Esophagus squamous epithelium (tissue), 5 donors: ENCODE measurements at regions not wholly inside any gene's neighbourhood (a gene's known extent, or its start where the extent isn't known, plus 50 kb on each side); places are given as distances from the start of the nearest gene placed in this dataset.

Experiments
- DNase-seq: peaks from one replicate; lab custom pipeline; 2025; lab: John Stamatoyannopoulos, UW
- H3K27ac ChIP-seq, 4 donors: fragments of 200-600 bp; sonication (generic); one replicate each; pipeline ENCODE4 v1.5.1; 2016 to 2019; ENCODE audit warnings: mild to moderate bottlenecking in 1 of 4
- H3K27me3 ChIP-seq, 4 donors: fragments of 200-600 bp; sonication (generic); 1 replicate in 3 of 4; 2 replicates in 1 of 4; pipeline versions ENCODE4 v1.5.1 to v1.6.0; 2017 to 2021; ENCODE audit warnings: antibody characterized with exemption in 1 of 4
- H3K36me3 ChIP-seq, 3 donors: fragments of 200-600 bp; sonication (generic); one replicate each; pipeline ENCODE4 v1.5.1; 2016 to 2019
- H3K4me1 ChIP-seq, 3 donors: fragments of 200-600 bp; sonication (generic); one replicate each; pipeline ENCODE4 v1.5.1; 2017 to 2019
- H3K4me3 ChIP-seq, 4 donors: fragments of 200-600 bp; sonication (generic); 1 replicate in 3 of 4; 2 replicates in 1 of 4; pipeline ENCODE4 v1.5.1; 2016 to 2019; ENCODE audit warnings: mild to moderate bottlenecking in 2 of 4, moderate library complexity in 1 of 4
- H3K9me3 ChIP-seq, 3 donors: fragments of 200-600 bp; sonication (generic); one replicate each; pipeline ENCODE4 v1.5.1; 2016 to 2019
- CTCF ChIP-seq, 6 experiments: fragments of 450-650 bp in 4 of 6; fragments of 200-600 bp in 2 of 6; sonication (generic) in 2 of 6; IDR thresholded peaks; one replicate each; pipeline ENCODE4 v1.5.1; 2016 to 2019; ENCODE audit warnings: antibody characterized with exemption in 6 of 6, mild to moderate bottlenecking in 4 of 6, moderate library complexity in 4 of 6
- POLR2A ChIP-seq, 4 donors: fragments of 450-650 bp; IDR thresholded peaks; one replicate each; pipeline ENCODE4 v1.6.1; 2017; ENCODE audit warnings: antibody characterized with exemption in 4 of 4, mild to moderate bottlenecking in 4 of 4, moderate library complexity in 3 of 4
- WGBS, 2 donors: methylation state at CpG; one replicate each; pipeline ENCODE4 v1.1.5; 2018; 5-methylcytosine and 5-hydroxymethylcytosine counted together
- intact Hi-C: fragments of 100-400 bp; cut with DNase I; formaldehyde crosslinking; loops from one replicate; pipeline ENCODE4 v1.15.0; 2022
- donor health status: DM: yes; HTN: yes; CAD: no.

GRCh38 chr18:75135158-75135725, 73.7 kb downstream of the PTGR3 start:
- H3K9me3 ChIP-seq, result no peaks in the 10 kb centered on the region
- H3K27me3 ChIP-seq, result no peaks in the 10 kb centered on the region
- no peak for DNase-seq
- H3K4me3 ChIP-seq, result no peak overlapping the region
- no peak overlapping the region for H3K27ac ChIP-seq
- WGBS, 2 donors, result 89 to 97% methylated on average over 4 to 10 of the region's 14 CpGs
- intact Hi-C loops, result no loop called here
- no peaks in the 10 kb centered on the region for H3K36me3 ChIP-seq
- H3K4me1 ChIP-seq, result peaks cover 0 to 5% (median 0%) of the 10 kb centered on the region in 3 donors
- TF ChIP-seq CTCF (IDR thresholded peaks at IDR 0.05), result no peak
- TF ChIP-seq POLR2A (IDR thresholded peaks at IDR 0.05), result no peak

- Histone ChIP-seq H3K27me3 (no peaks in the 10 kb centered on the region), H3K4me1 (peaks cover 0 to 5% (median 0%) of the 10 kb centered on the region in 3 donors), H3K9me3 (no peaks in the 10 kb centered on the region), H3K4me3 (no peak overlapping the region), H3K27ac (no peak overlapping the region), H3K36me3 (no peaks in the 10 kb centered on the region)
- 80 to 88% methylated on average over 11 of the region's 11 CpGs for WGBS, 2 donors
- TF ChIP-seq CTCF (IDR thresholded peaks at IDR 0.05), result no peak
- no peak for TF ChIP-seq POLR2A (IDR thresholded peaks at IDR 0.05)
- no peak for DNase-seq
- intact Hi-C loops, result no loop called here
These were observed 74.3 kb downstream of the PTGR3 start for GRCh38 chr18:75134611-75134975.

- H3K4me1 ChIP-seq, result peaks cover 0 to 5% (median 0%) of the 10 kb centered on the region in 3 donors
- H3K9me3 ChIP-seq, result no peaks in the 10 kb centered on the region
- 88 to 90% methylated on average over 7 to 15 of the region's 28 CpGs for WGBS, 2 donors
- H3K4me3 ChIP-seq, result no peak overlapping the region
- intact Hi-C loops, result no loop called here
- H3K27me3 ChIP-seq, result no peaks in the 10 kb centered on the region
- TF ChIP-seq CTCF (IDR thresholded peaks at IDR 0.05) (no peak), POLR2A (IDR thresholded peaks at IDR 0.05) (no peak)
- no peak for DNase-seq
- no peaks in the 10 kb centered on the region for H3K36me3 ChIP-seq
- H3K27ac ChIP-seq, result no peak overlapping the region
These were observed 75.0 kb downstream of the PTGR3 start for GRCh38 chr18:75133721-75134610.

- WGBS, 2 donors, result 79 to 89% methylated on average over 3 to 12 of the region's 13 CpGs
- H3K9me3 ChIP-seq, result no peaks in the 10 kb centered on the region
- DNase-seq, result no peak
- no peak overlapping the region for H3K27ac ChIP-seq
- peaks cover 0 to 5% (median 0%) of the 10 kb centered on the region in 3 donors for H3K4me1 ChIP-seq
- intact Hi-C loops, result no loop called here
- TF ChIP-seq CTCF (IDR thresholded peaks at IDR 0.05) (no peak), POLR2A (IDR thresholded peaks at IDR 0.05) (no peak)
- H3K27me3 ChIP-seq, result no peaks in the 10 kb centered on the region
- H3K36me3 ChIP-seq, result no peaks in the 10 kb centered on the region
- no peak overlapping the region for H3K4me3 ChIP-seq
These were observed 75.9 kb downstream of the PTGR3 start for GRCh38 chr18:75132931-75133525.
